ENCODE measurements at regions not wholly inside any gene's neighbourhood (a gene's known extent, or its start where the extent isn't known, plus 50 kb on each side); places are given as distances from the start of the nearest gene placed in this dataset.

DNA sequence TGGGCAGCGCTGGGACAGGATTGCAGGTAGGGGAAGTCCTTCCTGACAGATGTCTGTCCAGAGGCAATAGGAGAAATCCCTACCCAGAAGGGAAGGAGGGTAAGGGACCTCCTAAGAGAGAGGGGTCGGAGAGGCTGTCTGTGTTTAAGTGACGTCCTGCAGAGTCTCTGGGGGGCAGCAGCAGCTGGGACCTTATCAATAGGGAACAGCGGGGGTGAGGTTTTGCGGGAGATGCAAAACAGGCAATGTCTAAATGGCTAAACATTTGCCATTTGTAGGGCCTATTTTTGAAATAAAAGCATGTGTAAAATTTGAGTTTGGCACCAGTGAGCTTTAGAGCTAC lies 108.7 kb upstream of the HS6ST1 start:
- no peaks in the 10 kb centered on the region for H3K27me3 ChIP-seq
- H3K4me3 ChIP-seq = no peak overlapping the region
- no peak overlapping the region for H3K27ac ChIP-seq
- intact Hi-C loops (cut with DNase I) = no loop called here
- peaks cover 0 to 26% of the 10 kb centered on the region in 2 donors for H3K4me1 ChIP-seq
- TF ChIP-seq, protein P1, sequence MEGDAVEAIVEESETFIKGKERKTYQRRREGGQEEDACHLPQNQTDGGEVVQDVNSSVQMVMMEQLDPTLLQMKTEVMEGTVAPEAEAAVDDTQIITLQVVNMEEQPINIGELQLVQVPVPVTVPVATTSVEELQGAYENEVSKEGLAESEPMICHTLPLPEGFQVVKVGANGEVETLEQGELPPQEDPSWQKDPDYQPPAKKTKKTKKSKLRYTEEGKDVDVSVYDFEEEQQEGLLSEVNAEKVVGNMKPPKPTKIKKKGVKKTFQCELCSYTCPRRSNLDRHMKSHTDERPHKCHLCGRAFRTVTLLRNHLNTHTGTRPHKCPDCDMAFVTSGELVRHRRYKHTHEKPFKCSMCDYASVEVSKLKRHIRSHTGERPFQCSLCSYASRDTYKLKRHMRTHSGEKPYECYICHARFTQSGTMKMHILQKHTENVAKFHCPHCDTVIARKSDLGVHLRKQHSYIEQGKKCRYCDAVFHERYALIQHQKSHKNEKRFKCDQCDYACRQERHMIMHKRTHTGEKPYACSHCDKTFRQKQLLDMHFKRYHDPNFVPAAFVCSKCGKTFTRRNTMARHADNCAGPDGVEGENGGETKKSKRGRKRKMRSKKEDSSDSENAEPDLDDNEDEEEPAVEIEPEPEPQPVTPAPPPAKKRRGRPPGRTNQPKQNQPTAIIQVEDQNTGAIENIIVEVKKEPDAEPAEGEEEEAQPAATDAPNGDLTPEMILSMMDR (IDR thresholded peaks at IDR 0.05) = no peak
- DNase-seq (ENCODE audit: low spot score in 2 of 2) = peak in 1 of 2 donors; percentile 27
- H3K9me3 ChIP-seq = peaks cover 0 to 7% of the 10 kb centered on the region in 2 donors
- no peaks in the 10 kb centered on the region for H3K36me3 ChIP-seq

GRCh38 chr2:128428415-128428814 lies 109.7 kb upstream of the HS6ST1 start:
- Histone ChIP-seq H3K9me3 (peaks cover 0 to 7% of the 10 kb centered on the region in 2 donors), H3K27me3 (no peaks in the 10 kb centered on the region), H3K4me1 (peaks cover 0 to 22% of the 10 kb centered on the region in 2 donors), H3K36me3 (no peaks in the 10 kb centered on the region), H3K27ac (no peak overlapping the region), H3K4me3 (no peak overlapping the region)
- DNase-seq (ENCODE audit: low spot score in 2 of 2) = no peak
- TF ChIP-seq, protein P1 (IDR thresholded peaks at IDR 0.05) = no peak
- intact Hi-C loops (cut with DNase I) = no loop called here

DNA sequence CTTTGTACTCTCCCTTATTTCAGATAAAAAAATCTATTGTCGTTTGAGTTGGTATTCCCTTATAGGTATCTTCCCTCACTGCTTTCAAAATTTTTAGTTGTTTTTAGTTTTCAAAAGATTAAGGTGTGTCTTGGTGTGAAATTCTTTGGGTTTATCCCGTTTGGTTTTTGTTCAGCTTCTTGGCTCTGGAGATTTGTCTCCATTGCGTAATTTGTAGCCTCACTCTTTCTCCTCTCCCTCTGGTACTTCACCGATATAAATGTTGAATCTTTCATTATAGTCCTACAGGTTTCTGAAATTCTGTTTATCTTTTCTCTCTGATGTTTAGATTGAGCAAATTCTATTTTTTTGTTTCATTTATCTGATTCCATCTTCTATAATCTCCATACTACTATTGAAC lies 113.8 kb upstream of the HS6ST1 start:
- H3K9me3 ChIP-seq = peaks cover 0 to 7% of the 10 kb centered on the region in 2 donors
- intact Hi-C loops (cut with DNase I) = no loop called here
- DNase-seq (ENCODE audit: low spot score in 2 of 2) = no peak
- no peaks in the 10 kb centered on the region for H3K36me3 ChIP-seq
- TF ChIP-seq, protein P1 (IDR thresholded peaks at IDR 0.05) = no peak
- H3K27me3 ChIP-seq = no peaks in the 10 kb centered on the region
- no peak overlapping the region for H3K27ac ChIP-seq
- H3K4me3 ChIP-seq = no peak overlapping the region
- no peaks in the 10 kb centered on the region for H3K4me1 ChIP-seq

DNA sequence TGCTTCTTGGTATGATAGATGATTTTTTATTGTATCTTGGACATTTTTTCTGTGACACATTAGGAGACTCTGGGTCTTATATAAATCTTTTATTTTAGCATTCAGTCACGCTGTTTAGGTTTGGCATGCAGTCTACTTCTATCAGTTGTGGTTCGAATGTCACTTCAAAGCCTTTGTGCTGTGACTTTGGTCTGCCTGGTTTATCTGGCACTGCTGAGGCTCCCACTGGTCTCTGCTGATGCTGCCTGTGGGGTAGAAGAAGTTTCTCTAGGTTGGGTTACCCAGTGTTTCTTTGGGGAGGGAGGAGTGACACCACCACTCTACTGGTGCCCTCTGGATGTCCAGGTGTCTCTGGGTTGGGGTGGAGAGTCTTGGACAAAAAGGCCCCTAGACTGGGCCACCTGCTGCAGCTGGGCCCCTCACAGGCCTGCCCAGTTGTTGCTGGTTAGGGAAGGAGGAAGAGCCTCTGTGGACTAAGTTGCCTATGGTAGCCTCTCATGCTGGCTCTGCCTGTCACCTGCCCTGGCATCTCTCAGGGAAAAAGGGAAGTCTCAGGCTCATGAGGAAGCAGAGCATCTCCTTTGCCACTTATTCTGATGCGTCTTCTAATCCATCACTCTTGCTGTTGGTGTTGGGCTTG lies 115.4 kb upstream of the HS6ST1 start:
- Histone ChIP-seq H3K36me3 (no peaks in the 10 kb centered on the region), H3K4me1 (no peaks in the 10 kb centered on the region), H3K27me3 (no peaks in the 10 kb centered on the region), H3K27ac (no peak overlapping the region), H3K4me3 (no peak overlapping the region), H3K9me3 (peaks cover 0 to 6% of the 10 kb centered on the region in 2 donors)
- TF ChIP-seq, protein P1 (IDR thresholded peaks at IDR 0.05) = no peak
- intact Hi-C loops (cut with DNase I) = no loop called here
- DNase-seq (ENCODE audit: low spot score in 2 of 2) = peak in 1 of 2 donors; percentile 15

GRCh38 chr2:128435576-128436478 lies 117.2 kb upstream of the HS6ST1 start:
- H3K27me3 ChIP-seq = no peaks in the 10 kb centered on the region
- H3K27ac ChIP-seq = no peak overlapping the region
- H3K9me3 ChIP-seq = no peaks in the 10 kb centered on the region
- intact Hi-C loops (cut with DNase I) = no loop called here
- peak in 1 of 2 donors; percentile 54 for DNase-seq (ENCODE audit: low spot score in 2 of 2)
- no peak overlapping the region for H3K4me3 ChIP-seq
- TF ChIP-seq, protein P1 (IDR thresholded peaks at IDR 0.05) = no peak
- no peaks in the 10 kb centered on the region for H3K36me3 ChIP-seq
- peaks cover 0 to 8% of the 10 kb centered on the region in 2 donors for H3K4me1 ChIP-seq
